PC-3 (cell line): ENCODE measurements at regions not wholly inside any gene's neighbourhood (a gene's known extent, or its start where the extent isn't known, plus 50 kb on each side); places are given as distances from the start of the nearest gene placed in this dataset.

Experiments used
- CTCF ChIP-seq: fragments of 300-600 bp; sonication (generic); conservative IDR thresholded peaks from 2 replicates; pipeline ENCODE4 v1.5.1; 2017; ENCODE audit warnings: antibody characterized with exemption, low read depth, mild to moderate bottlenecking, low read length
- EZH2 ChIP-seq: fragments of 300-600 bp; sonication (generic); IDR thresholded peaks from one replicate; pipeline ENCODE4 v1.6.1; 2017; ENCODE audit warnings: antibody characterized with exemption, mild to moderate bottlenecking, low read length; ENCODE audit not compliant: unreplicated experiment
- EZH2phosphoT487 ChIP-seq: fragments of 300-600 bp; sonication (generic); IDR thresholded peaks from 2 replicates; pipeline ENCODE4 v1.6.1; 2018; ENCODE audit warnings: mild to moderate bottlenecking, antibody characterized with exemption, low read length, borderline replicate concordance

GRCh38 chr10:56583316-56583715 is 222.3 kb upstream of the ZWINT start:
- TF ChIP-seq CTCF (no peak), EZH2phosphoT487 (no peak), EZH2 (no peak)
